HG03342 (cell line): ENCODE measurements at regions not wholly inside any gene's neighbourhood (a gene's known extent, or its start where the extent isn't known, plus 50 kb on each side); places are given as distances from the start of the nearest gene placed in this dataset.
"Not testable (repeated sequence)": the region's sequence is repeated elsewhere in the genome, so short reads cannot be mapped to it uniquely, and the experiment has no call there.

Experiments used
- ATAC-seq: cut with Tn5 transposase; IDR thresholded peaks from one replicate; pipeline ENCODE4 v1.9.1; 2021; ENCODE audit warnings: mild to moderate bottlenecking, moderate library complexity; ENCODE audit not compliant: unreplicated experiment

DNA sequence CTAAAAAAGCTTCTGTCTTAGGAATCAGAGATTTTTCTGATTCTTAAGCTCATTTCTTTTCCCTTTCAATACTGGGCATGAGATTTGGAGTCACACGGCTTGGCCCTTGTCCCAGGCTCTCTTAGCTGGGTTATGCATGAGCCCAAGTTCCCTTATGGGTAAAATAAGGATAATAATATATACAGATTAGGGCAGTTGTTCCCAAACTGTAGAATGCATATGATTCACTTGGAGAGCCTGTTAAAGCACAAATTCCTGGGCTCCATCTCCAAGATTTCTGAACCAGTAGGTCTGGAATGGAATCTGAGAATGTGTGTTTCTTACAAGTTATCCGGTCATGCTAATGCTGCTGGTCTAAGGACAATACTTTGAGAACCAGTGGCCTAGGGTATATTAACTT is 154.0 kb downstream of the REEP3 start:
- ATAC-seq, result no peak

DNA sequence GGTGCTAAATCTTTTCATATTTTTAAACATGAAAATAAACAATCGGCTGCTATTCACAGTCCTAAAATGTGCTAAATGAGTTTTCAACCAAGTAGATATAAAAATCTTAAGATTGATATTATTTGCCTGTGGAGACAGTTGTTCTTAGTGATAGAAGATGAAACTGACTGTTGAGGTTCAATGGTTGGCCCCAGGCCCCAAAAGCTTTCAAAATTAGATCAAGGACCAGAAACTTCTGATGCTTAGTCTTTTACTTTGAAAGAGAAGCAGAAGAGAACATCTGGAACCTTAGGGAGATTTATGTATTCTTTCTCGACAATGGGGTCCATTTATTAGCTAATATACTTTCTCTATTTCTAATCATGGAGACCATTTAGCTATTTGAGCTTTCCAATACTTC is 155.8 kb downstream of the REEP3 start:
- no peak for ATAC-seq

DNA sequence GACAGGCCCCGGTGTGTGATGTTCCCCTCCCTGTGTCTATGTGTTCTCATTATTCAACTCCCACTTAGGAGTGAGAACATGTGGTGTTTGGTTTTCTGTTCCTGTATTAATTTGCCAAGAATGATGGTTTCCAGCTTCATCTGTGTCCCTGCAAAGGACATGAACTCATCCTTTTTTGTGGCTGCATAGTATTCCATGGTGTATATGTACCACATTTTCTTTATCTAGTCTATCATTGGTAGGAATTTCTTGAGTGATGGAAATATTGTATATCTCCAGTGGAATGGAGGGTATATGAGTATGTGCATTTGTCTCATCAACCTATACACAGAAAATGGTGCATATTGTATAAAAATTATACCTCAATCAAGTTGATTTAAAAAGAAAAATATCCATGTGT is 159.3 kb downstream of the REEP3 start:
- ATAC-seq, result not testable (repeated sequence)

DNA sequence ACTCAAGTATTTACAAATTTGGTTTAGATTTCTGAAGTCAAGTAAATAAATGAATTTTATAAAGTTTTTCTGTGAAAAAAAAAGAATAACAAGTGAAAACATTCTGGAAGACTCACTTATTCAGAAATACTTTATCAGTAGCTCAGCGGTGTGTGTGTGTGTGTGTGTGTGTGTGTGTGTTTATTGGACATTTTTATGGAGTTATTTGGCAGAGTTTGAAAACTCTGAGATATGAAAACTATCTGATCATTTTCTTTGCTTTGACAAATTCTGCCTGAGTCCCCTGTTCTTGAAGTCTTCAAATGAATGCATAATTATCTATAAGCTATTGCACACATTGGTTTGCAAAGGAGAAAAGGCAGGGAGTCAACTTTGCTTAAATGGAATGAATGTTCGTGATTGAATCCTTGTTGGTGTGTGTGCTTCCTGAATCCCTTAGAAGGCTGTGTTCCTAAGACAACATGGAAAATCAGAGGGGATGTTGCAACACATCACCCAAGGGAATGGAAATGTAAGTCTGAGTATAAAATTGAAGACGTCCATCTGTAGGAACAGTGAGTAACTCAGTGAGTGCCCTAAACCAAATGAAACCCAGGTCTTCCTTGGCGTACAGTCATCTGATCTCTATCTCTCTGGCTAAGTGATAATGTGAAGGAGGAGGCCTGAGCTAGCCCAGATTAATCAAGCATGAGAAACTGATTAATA is 160.9 kb downstream of the REEP3 start:
- ATAC-seq, result peak; percentile 48

DNA sequence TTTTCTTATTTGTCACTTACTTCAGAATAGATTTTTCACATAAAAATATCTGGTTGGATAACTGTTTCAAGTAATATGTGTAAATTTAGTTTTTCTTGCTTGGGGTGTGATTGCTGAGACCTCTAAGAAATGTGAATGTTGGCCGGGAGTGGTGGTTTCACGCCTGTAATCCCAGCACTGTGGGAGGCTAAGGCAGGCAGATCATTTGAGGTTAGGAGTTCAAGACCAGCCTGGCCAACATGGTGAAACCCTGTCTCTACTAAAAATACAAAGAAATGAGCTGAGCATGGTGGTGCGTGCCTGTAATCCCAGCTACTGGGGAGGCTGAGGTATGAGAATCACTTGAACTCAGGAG is 161.5 kb downstream of the REEP3 start:
- not testable (repeated sequence) for ATAC-seq

DNA sequence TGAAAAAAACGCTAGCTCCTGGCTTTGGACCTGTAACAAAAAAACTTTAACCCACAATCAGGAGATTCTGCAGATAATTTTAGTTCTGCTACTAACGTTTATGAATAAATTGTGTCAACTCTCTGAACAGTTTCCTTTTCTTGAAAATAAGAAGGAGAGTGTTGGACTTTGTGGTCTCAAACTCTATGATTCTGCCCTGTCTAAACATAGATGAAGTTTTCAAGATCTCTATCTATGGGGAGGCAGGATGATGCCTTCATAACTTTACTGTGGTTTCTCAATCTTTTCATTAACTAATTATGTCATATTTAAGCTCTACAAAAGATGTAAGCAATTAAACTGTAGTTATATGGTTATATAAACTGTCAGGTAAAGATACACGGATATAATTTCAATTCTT is 162.0 kb downstream of the REEP3 start:
- no peak for ATAC-seq

DNA sequence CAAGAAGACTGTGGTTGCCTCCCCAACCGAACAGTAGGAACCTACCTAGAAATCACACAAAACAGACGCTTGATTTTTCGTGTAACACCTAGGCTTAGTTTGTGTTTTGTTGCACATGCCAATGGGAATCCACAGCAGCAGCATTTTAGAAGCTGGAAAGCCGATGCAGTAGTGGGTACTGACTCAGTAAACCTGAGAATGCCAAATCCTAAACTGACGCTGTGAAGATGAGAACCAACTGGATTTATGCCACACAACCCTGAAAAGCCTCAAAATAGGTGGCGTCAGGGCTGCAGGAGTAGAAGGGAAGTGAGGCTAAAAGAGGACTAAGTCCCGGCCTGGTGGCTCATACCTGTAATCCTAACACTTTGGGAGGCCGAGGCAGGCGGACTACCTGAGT is 162.5 kb downstream of the REEP3 start:
- ATAC-seq, result no peak

DNA sequence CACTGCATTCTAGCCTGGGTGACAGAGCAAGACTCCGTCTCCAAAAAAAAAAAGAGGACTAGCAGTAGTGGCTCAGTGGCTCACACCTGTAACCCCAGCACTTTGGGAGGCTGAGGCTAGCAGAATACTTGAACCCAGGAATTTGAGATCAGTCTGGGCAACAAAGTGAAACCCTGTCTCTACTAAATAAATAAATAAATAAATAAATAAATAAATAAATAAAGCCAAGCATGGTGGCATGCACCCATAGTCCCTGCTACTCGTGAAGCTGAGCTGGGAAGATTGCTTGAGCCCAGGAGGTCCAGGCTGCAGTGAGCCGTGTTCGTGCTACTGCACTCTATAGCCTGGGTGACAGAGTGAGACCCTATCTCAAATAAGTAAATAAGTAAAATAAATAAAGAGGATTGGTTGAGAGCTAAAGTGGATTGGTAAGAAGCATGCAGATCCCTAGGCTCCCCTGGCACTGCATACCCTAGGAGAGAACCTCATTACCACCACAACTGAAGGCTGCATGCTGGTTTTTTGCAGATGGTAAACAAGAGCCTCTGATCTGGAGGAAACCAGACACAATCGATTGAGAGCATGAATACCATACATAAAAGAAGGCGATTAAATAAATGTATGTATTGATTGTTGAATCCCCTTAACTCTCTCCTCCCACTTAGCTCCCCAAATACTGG is 163.2 kb downstream of the REEP3 start:
- no peak for ATAC-seq

DNA sequence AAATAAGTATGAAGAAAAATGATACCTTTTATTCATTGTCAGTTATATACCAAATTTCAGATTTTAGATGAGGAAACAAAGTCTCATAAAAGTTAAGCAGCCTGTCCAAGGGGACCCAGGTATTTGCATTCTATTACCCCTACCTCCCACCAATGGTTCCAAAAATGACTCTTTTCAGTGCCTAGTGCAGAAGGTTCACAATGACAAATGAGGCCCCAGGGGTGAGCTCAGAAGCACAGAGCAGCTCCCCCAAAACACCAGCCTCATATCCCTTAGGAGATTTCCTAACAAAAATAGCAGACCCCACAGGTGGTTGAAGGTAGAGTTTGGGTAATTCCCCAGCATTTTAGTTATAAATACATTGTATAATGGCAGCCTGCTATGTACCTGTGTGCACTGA is 168.6 kb downstream of the REEP3 start:
- no peak for ATAC-seq

DNA sequence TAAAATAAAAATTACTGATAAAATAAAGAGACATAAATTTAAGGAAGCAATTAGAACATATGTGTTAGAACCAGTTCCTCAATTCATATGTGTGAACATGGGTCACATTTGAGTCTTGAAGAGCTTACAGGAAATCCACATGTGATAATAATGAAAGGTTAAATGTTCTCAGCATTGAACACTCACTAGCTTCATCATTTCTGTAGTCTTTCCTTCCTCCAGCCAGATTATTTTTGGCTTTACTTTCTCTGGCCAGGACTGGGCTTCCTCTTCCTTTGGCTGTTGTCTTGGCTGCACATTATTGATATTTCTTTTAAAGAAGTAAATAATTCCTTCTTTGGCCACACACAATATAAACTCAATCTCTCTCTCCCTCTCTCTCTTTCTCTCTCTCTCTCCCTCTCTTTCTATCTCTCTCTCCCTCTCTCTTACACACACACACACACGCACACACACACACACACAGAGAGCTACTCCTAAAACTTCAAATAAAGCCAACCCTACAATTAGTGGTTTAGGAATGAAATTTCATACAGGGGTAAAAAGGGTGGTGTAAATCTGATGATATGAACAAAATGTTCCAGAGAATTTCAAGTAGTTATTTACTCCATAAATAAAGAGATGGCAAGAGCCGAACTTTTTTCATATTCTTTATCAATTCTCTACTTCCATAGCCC is 171.2 kb downstream of the REEP3 start:
- ATAC-seq, result no peak

DNA sequence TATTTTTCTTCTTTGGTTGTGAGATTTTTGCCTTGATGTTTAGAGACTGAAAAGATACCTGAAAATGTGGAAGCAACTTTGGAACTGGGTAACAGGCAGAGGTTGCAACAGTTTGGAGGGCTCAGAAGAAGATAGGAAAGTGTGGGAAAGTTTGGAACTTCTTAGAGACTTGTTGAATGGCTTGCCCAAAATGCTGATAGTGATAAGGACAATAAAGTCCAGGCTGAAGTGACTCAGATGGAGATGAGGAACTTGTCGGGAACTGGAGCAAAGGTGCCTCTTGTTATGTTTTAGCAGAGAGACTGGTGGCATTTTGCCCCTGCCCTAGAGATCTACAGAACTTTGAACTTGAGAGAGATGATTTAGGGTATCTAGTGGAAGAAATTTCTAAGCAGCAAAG is 171.8 kb downstream of the REEP3 start:
- ATAC-seq, result not testable (repeated sequence)

DNA sequence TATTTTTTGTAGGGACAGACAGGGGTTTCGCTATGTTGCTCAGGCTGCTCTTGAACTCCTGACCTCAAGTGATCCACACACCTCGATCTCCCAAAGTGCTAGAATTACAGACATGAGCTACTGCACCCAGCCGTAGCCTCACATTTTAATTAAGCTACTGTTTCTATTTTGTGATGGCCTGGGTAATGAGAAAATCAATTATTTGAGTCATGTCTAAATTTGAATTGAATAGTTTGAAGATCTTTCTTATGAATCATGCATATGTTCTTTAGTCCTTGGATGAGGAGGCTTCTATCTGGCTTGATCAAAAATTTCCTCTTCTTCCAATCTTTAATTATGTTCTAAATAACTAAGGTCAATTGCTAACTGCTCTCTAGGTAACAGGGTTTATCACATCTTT is 175.0 kb downstream of the REEP3 start:
- no peak for ATAC-seq

DNA sequence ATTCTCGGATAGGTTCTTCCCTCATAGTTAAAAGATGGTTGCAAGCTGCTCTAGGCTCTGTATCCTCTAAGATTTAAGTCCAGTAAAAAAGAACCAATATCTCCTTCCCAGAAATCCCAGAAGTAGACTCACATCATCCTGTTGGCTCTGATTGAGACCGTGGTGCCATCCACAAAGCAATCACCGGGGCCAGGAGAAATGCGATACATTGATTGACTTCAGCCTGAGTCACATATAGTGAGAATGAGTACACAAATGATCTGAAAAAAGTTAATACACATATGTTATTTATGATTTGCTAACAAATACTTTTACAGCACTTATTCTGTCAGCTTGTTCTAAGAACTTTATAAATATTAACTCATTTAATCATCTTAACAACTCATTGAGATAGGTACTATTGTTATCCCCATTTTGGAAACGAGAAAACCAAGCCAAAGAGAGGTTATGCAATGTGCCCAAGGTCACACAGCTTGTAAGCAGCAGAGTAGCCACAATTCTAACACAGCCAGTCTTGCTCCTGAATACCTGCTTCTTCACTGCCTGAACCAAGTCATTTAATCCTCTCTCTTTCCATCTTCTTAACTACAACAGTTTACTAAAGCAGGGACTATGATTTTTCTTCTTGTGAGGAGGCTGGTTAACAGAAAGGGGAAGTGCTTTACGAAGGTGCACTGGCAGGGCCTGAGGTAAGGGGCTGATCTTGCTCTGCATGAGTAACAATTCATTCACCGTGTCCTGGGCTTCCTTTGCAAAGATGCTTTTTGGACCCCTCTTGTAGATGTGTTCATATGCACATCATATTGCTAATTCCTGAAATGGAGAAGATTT is 177.0 kb downstream of the REEP3 start:
- peak; percentile 78 for ATAC-seq

DNA sequence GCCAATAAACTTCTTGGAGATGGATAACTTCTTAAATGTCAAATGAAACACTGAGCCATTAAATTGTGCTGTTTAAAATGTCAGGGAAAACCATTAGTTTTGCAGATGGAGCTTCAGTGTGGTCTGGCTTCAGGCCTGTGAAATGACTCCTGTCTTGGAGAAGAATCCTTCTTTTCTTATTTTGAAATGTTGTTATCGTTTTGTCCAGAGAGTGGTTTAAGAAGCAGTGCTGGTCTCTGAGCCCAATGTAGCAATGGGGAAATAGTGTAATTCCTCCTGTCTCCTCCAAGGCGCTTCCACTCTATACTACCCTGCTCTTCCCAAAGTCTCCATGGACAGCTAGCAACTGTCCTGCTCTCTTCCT is 177.6 kb downstream of the REEP3 start:
- ATAC-seq, result no peak

DNA sequence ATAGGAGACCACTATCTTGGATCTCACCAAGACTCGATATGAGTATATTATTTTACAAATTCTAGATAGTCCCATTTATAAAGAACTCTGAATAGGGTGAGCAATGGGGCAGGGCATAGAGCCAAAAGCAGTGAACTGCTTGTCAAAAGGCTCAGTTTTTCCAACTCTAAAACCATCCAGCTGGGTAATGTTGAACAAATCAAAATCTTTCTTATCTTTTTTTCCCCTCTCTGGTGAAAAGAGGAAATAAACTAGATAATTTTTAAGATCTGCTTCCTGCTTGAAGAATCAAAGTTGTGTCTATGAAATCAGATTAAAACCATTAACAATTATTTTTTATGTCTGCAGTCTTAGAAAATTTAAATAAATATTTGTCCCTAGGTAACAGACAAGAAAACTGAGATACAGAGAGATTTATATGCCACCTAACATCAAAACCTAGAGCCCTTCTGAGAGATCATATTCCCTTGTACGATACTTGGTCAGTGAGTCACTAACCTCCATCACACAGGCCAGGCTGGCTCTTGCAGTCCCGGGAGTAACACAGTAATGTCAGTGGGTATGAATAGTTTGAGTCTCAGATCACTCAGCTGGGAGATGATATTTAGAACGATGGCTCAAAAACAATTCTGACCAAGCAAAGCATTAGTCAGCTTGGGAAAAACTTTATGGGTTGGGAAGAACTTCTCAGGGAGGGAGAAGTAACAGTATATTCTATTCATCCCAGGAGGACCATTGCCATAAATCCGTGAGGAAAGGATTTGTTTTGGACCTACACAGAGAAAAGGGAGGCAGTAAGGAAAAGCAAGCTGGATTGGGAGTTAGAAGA is 178.8 kb downstream of the REEP3 start:
- ATAC-seq, result no peak

DNA sequence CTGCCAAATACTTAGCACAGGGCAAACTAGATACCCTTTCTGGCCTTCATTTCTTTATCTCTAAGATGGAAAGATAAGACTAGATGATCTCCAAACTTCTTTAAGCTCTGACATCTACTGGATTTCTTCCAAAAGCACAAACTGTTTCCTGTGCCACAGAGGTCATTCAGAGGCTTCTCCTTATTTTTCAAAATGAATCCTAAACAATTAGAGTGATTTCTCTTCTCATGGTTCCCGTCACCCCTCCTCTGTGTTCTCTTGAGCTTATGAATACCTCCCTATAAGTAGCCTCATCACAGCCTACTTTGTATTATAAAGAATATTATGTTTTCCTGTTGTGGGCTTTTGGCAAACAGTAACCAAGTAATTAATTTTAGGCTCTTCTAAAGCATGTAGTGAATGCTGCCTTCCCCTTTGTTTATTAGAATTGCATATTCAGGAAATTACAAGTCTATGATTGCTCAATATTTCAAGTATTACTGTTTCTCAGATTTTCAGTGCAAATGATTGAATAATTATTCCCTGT is 179.5 kb downstream of the REEP3 start:
- ATAC-seq, result no peak

DNA sequence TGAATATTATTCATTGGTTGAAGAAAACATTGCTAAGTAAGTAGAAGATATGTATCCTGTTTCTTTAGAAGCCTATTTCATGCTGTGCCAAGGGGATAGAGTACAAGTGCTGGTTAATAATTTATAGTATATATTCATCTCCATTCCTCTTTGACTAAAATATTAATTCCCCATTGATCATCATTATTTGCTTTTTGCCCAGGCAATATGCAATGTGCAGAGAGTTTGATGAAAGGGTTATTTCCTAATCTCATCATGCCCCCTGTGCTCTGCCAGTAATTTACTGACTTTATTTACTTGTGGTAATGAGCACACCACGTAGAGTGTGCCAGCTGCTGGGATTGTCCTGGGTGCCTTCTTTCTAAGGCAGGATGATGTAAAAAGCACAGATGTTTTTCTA is 180.9 kb downstream of the REEP3 start:
- ATAC-seq, result no peak

DNA sequence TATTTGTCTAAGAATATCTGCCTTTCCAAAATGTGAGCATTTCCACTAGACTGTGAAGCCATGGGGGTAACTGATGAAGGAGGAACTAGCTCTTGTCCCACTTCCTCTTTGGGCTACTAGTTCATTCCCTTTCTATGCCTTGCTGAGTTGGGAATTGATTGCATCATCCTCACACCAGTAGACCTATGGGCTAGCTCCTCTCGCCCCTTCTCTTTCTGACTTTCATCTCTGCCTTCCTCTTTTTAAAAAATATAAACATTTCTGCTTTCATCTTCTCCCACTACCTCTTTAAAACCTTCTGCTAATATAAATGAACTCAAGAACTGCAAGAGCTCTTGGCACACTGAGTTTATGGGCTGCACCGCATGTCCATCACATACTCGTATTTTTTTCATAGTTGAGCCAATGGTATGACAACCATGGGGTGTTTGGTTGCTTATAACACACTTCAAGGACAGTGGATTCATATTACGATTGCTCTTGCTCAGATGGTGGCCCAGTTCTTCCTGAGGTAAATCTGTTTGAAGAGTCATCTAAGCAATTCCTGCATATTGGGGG is 182.0 kb downstream of the REEP3 start:
- peak; percentile 36 for ATAC-seq

DNA sequence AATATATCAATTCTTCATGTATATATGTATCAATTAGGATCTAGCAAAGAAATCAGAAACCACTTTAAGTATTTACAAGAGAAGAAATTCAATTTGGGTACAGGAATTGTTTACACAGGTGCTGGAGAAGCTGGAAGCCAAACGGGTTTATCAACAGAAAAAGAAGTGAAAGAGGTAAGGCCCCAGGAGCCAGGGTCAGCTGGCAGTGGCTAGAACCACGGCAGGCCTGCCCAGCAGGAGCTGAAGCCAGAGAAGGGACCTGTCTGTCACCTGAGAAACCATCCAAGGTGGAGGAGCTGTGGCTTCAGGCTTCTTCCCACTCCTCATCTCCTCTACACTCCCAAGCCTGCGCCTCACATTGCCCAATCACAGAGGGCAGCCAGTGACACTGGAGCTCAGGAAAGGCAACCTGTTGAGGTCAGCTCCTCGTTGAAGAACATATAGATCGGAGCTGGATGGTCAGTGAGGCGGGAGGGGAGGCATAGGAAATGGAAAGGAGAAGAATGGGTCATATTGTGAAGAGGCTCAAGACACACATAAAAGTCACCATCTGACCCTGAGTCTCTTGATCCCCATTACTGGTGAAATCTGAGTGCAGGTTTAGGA is 182.6 kb downstream of the REEP3 start:
- ATAC-seq, result no peak
